ENCODE measurements at regions not wholly inside any gene's neighbourhood (a gene's known extent, or its start where the extent isn't known, plus 50 kb on each side); places are given as distances from the start of the nearest gene placed in this dataset.

DNA sequence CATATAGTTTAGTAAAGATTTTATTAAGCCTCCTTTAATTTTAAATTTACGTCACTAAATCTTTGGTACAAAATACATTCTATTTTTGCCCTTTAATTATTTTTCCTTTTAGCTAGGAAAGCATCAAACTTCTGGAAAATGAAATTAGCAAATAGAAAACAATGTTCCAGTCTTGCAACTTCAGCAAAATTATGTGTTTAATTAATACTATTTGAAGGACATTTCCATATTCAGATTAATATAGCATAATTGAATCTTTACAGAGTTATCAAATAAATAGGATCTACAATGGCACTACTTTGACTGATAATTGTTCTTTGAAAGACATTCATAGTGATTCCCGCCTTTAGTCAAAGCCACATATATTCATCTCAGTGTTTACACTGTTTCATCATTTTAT lies 904.2 kb downstream of the KCNT2 start:
- TF ChIP-seq, protein P1, sequence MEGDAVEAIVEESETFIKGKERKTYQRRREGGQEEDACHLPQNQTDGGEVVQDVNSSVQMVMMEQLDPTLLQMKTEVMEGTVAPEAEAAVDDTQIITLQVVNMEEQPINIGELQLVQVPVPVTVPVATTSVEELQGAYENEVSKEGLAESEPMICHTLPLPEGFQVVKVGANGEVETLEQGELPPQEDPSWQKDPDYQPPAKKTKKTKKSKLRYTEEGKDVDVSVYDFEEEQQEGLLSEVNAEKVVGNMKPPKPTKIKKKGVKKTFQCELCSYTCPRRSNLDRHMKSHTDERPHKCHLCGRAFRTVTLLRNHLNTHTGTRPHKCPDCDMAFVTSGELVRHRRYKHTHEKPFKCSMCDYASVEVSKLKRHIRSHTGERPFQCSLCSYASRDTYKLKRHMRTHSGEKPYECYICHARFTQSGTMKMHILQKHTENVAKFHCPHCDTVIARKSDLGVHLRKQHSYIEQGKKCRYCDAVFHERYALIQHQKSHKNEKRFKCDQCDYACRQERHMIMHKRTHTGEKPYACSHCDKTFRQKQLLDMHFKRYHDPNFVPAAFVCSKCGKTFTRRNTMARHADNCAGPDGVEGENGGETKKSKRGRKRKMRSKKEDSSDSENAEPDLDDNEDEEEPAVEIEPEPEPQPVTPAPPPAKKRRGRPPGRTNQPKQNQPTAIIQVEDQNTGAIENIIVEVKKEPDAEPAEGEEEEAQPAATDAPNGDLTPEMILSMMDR (conservative IDR thresholded peaks at IDR 0.05; ENCODE audit: low read length), result no peak
- TF ChIP-seq EZH2phosphoT487 (IDR thresholded peaks at IDR 0.05; ENCODE audit: borderline replicate concordance), result no peak

Data from Loucy (cell line).